IMR-90 (cell line): ENCODE measurements at regions not wholly inside any gene's neighbourhood (a gene's known extent, or its start where the extent isn't known, plus 50 kb on each side); places are given as distances from the start of the nearest gene placed in this dataset.

Experiments
- ATAC-seq: fragments of 200-7000 bp; cut with Tn5 transposase; 2 replicates; pipeline ENCODE4 v1.9.1; 2020; ENCODE audit warnings: low read depth, mild to moderate bottlenecking, moderate library complexity
- BruUV-seq: library from RNA; stranded (reverse); fragments of 400-500 nt; replicated peaks from 2 replicates; lab custom pipeline; 2021; lab: Mats Ljungman, UMichigan
- CTCF ChIA-PET: fragments of 300-600 bp; formaldehyde crosslinking; extraction: SDS; loops from one replicate; lab custom pipeline; 2021; ENCODE audit warnings: antibody characterized with exemption; lab: Yijun Ruan, JAX
- POLR2A ChIA-PET: fragments of 300-600 bp; sonication (Branson Sonifier 250); formaldehyde crosslinking; loops from one replicate; lab custom pipeline; 2022; ENCODE audit warnings: antibody characterized with exemption; ENCODE audit not compliant: unreplicated experiment; lab: Charles Lee
- DNase-seq: peaks from one replicate; pipeline ENCODE4 v3.0.0; 2013
- H2AFZ ChIP-seq: replicated peaks from 2 replicates; pipeline ENCODE3; 2013; ENCODE audit warnings: low read length, mild to moderate bottlenecking; ENCODE audit not compliant: poor library complexity
- H2AK5ac ChIP-seq: 2 replicates; pipeline ENCODE4 v1.6.1; 2013; ENCODE audit warnings: low read depth, low read length, inconsistent platforms
- H2AK9ac ChIP-seq: replicated peaks from 2 replicates; pipeline ENCODE3; 2013; ENCODE audit warnings: mild to moderate bottlenecking, low read depth, low read length, moderate library complexity; ENCODE audit not compliant: poor library complexity
- H2BK120ac ChIP-seq: 2 replicates; pipeline ENCODE4 v1.6.1; 2013; ENCODE audit warnings: low read depth, low read length, inconsistent platforms
- H2BK15ac ChIP-seq: 3 replicates; pipeline ENCODE4 v1.6.1; 2013; ENCODE audit warnings: low read depth, low read length, inconsistent platforms
- H2BK20ac ChIP-seq: 2 replicates; pipeline ENCODE4 v1.6.1; 2013; ENCODE audit warnings: low read depth, mild to moderate bottlenecking, inconsistent platforms, low read length, moderate library complexity
- H2BK5ac ChIP-seq: 2 replicates; pipeline ENCODE4 v1.6.1; 2013; ENCODE audit warnings: mild to moderate bottlenecking, low read depth, low read length, inconsistent platforms; ENCODE audit not compliant: poor library complexity, severe bottlenecking
- H3K14ac ChIP-seq: replicated peaks from 2 replicates; pipeline ENCODE4 v1.6.1; 2013; ENCODE audit warnings: low read depth, low read length, inconsistent platforms
- H3K18ac ChIP-seq: 2 replicates; pipeline ENCODE4 v1.6.1; 2013; ENCODE audit warnings: low read depth, low read length, control low read depth
- H3K23ac ChIP-seq: 2 replicates; pipeline ENCODE4 v1.6.1; 2013; ENCODE audit warnings: low read depth, low read length, inconsistent platforms
- H3K27ac ChIP-seq: 2 replicates; pipeline ENCODE4 v1.5.1; 2013; ENCODE audit warnings: mild to moderate bottlenecking, control low read depth, low read length; ENCODE audit not compliant: insufficient read depth
- H3K27me3 ChIP-seq: 2 replicates; pipeline ENCODE4 v1.6.1; 2013; ENCODE audit warnings: low read length; ENCODE audit not compliant: control insufficient read depth, insufficient read depth
- H3K36me3 ChIP-seq: 2 replicates; pipeline ENCODE4 v1.6.1; 2013; ENCODE audit warnings: low read length, mixed read lengths; ENCODE audit not compliant: control insufficient read depth, insufficient read depth
- H3K4ac ChIP-seq: 2 replicates; pipeline ENCODE4 v1.6.1; 2013; ENCODE audit warnings: low read depth, low read length, inconsistent platforms
- H3K4me1 ChIP-seq: 2 replicates; pipeline ENCODE4 v1.6.1; 2013; ENCODE audit warnings: low read length, mixed read lengths; ENCODE audit not compliant: control insufficient read depth, insufficient read depth
- H3K4me2 ChIP-seq: 2 replicates; pipeline ENCODE4 v1.6.1; 2013; ENCODE audit warnings: low read depth, mild to moderate bottlenecking, control low read depth, low read length, moderate library complexity
- H3K4me3 ChIP-seq: 2 replicates; pipeline ENCODE4 v1.5.1; 2013; ENCODE audit warnings: low read depth, mild to moderate bottlenecking, control low read depth, low read length, moderate library complexity; ENCODE audit not compliant: insufficient read depth
- H3K56ac ChIP-seq: 2 replicates; pipeline ENCODE4 v1.6.1; 2013; ENCODE audit warnings: low read length, inconsistent platforms; ENCODE audit not compliant: insufficient read depth; ENCODE audit errors: extremely low read depth
- H3K79me1 ChIP-seq, 2 experiments: 2 replicates each; pipeline ENCODE4 v1.6.1; 2013; ENCODE audit warnings: low read length in 2 of 2, inconsistent platforms in 1 of 2, low read depth in 1 of 2
- H3K9ac ChIP-seq: 2 replicates; pipeline ENCODE4 v1.6.1; 2013; ENCODE audit warnings: low read depth, low read length, control low read depth
- H3K9me1 ChIP-seq: 2 replicates; pipeline ENCODE4 v1.6.1; 2013; ENCODE audit warnings: low read length, inconsistent platforms; ENCODE audit not compliant: insufficient read depth
- H3K9me3 ChIP-seq: 2 replicates; pipeline ENCODE4 v1.6.1; 2013; ENCODE audit warnings: low read length; ENCODE audit not compliant: control insufficient read depth, insufficient read depth
- H4K20me1 ChIP-seq: 2 replicates; pipeline ENCODE4 v1.6.1; 2013; ENCODE audit warnings: low read length, inconsistent platforms; ENCODE audit not compliant: insufficient read depth
- H4K5ac ChIP-seq: 2 replicates; pipeline ENCODE4 v1.6.1; 2013; ENCODE audit warnings: mild to moderate bottlenecking, low read depth, low read length, control low read depth
- H4K8ac ChIP-seq, 2 experiments: 2 replicates each; pipeline ENCODE4 v1.6.1; 2013; ENCODE audit warnings: low read depth in 2 of 2, low read length in 2 of 2, control low read depth in 1 of 2, inconsistent platforms in 1 of 2
- H4K91ac ChIP-seq: 2 replicates; pipeline ENCODE4 v1.6.1; 2013; ENCODE audit warnings: low read depth, low read length, inconsistent platforms; ENCODE audit not compliant: insufficient read depth
- FOS ChIP-seq: fragments of 150-350 bp; IDR thresholded peaks from 2 replicates; pipeline ENCODE4 v1.6.1; 2016; ENCODE audit warnings: low read depth, low read length
- MAFK ChIP-seq: IDR thresholded peaks from 2 replicates; pipeline ENCODE4 v1.6.1; 2012; ENCODE audit warnings: low read depth, low read length, improper control_type of control experiment
- MAZ ChIP-seq: IDR thresholded peaks from 2 replicates; pipeline ENCODE4 v1.6.1; 2012; ENCODE audit warnings: low read depth, mild to moderate bottlenecking, low read length, improper control_type of control experiment, moderate library complexity, borderline replicate concordance
- NFE2L2 ChIP-seq: fragments of 150-350 bp; IDR thresholded peaks from 2 replicates; pipeline ENCODE4 v1.6.1; 2016; ENCODE audit warnings: low read depth, mild to moderate bottlenecking, low read length
- RAD21 ChIP-seq: IDR thresholded peaks from 2 replicates; pipeline ENCODE4 v1.6.1; 2012; ENCODE audit warnings: low read length, improper control_type of control experiment
- RFX5 ChIP-seq: IDR thresholded peaks from 2 replicates; pipeline ENCODE4 v1.8.0; 2012; ENCODE audit warnings: low read depth, mild to moderate bottlenecking, low read length, moderate library complexity
- SMC3 ChIP-seq: fragments of 150-350 bp; IDR thresholded peaks from 2 replicates; pipeline ENCODE4 v1.6.1; 2016; ENCODE audit warnings: low read depth, mild to moderate bottlenecking, antibody characterized with exemption, low read length, moderate library complexity
- WGBS, 2 experiments: methylation state at CpG; one replicate each; pipeline versions ENCODE4 v1.1.5 to v1.1.7; 2013; ENCODE audit warnings: missing lambda C conversion rate in 2 of 2; ENCODE audit not compliant: insufficient read length in 1 of 2; ENCODE audit errors: extremely low coverage in 2 of 2; 5-methylcytosine and 5-hydroxymethylcytosine counted together
- dilution Hi-C: fragments of 300-500 bp; cut with HindIII; formaldehyde crosslinking; loops from one replicate; pipeline ENCODE4 v1.14.3; 2018; ENCODE audit warnings: low sequenced_read_pairs; ENCODE audit not compliant: unreplicated experiment
- in situ Hi-C: fragments of 300-500 bp; cut with MboI; formaldehyde crosslinking; loops from 3 replicates; pipeline ENCODE4 v1.14.3; 2019; ENCODE audit warnings: low sequenced_read_pairs, inconsistent platforms, mixed read lengths
- intact Hi-C: fragments of 100-400 bp; cut with micrococcal nuclease; formaldehyde crosslinking; loops from 2 replicates; pipeline ENCODE4 v1.10.0; 2022

DNA sequence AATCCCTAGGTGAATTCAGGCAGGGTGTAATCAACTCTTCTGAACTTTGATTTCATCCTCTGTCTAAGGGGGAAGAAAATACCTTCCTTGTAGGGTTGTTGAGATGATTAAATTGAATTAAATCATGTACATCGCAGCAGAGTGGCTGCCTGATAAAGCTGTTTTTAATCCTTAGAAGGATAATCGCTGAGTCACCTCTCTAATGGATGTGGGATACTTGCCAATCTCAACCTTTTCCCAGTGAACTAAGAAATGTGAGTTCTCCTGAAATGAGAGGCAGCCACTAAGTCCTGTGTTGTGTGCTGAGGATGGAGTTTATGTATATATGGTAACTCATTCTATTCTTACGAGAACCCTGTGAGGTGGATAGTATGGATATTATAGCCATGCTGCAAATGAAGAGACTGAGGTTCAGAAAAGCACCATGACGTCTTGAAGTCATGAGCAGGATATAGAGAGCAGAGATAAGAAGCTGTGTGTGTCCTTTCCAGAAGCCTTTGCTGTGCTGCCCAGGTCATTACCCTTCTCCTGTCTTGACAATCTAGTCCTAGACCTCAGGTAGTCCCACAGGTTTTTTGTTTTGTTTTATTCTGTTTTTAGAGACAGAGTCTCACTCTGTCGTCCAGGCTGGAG, 93.3 kb downstream of the HNRNPLL start:
- H3K4me2 ChIP-seq, result peak overlapping the region; percentile 36; the same call in 1 of the 2 replicates
- DNase-seq (peak; percentile 82), ATAC-seq (peak; percentile 41)
- dilution Hi-C loops, result no loop called here
- H3K4me1 ChIP-seq, result peaks cover 13% of the 10 kb centered on the region
- H3K9me1 ChIP-seq, result peaks cover 9% of the 10 kb centered on the region; the same call in 1 of the 2 replicates
- H3K27me3 ChIP-seq, result peaks cover 2% of the 10 kb centered on the region; the same call in 1 of the 2 replicates
- H4K5ac ChIP-seq, result peak overlapping the region; percentile 41; the same call in 1 of the 2 replicates
- H2BK120ac ChIP-seq, result peak overlapping the region; percentile 65
- H2AK9ac ChIP-seq, result no peak overlapping the region
- no peak overlapping the region for H2BK5ac ChIP-seq
- H4K20me1 ChIP-seq, result no peaks in the 10 kb centered on the region
- H2BK20ac ChIP-seq, result peak overlapping the region; percentile 80
- peak overlapping the region in 1 of 2 experiments; percentile 16; a peak in 1 of 4 replicates for H4K8ac ChIP-seq
- no peak overlapping the region for H3K9ac ChIP-seq
- BruUV-seq, result no TSS peak
- peak overlapping the region; percentile 17; the same call in 1 of the 2 replicates for H3K27ac ChIP-seq
- H3K23ac ChIP-seq, result 0 out of 2 replicates have a peak overlapping the region, but pooled peaks have one; percentile 51
- no peak overlapping the region for H3K4me3 ChIP-seq
- TF ChIP-seq MAFK, result peak; percentile 79
- TF ChIP-seq FOS, result peak; percentile 11; the same call in 1 of the 2 replicates
- TF ChIP-seq MAZ, result no peak
- TF ChIP-seq RFX5, result no peak
- TF ChIP-seq SMC3, result no peak
- peak; percentile 95 for TF ChIP-seq NFE2L2
- no peak for TF ChIP-seq RAD21
- H2AFZ ChIP-seq, result no peak overlapping the region
- H3K14ac ChIP-seq, result 0 out of 2 replicates have a peak overlapping the region, but pooled peaks have one; percentile 16
- H3K9me3 ChIP-seq, result no peaks in the 10 kb centered on the region
- in situ Hi-C loops, result loop anchor here (25.0 kb wide), 1 partner anchor 197 kb away; no protein-coding TSS in a partner anchor
- H3K79me1 ChIP-seq, result no peaks in the 10 kb centered on the region
- H3K56ac ChIP-seq, result no peak overlapping the region
- peak overlapping the region; percentile 30; the same call in 1 of the 3 replicates for H2BK15ac ChIP-seq
- H3K4ac ChIP-seq, result peak overlapping the region; percentile 54; the same call in 1 of the 2 replicates
- H4K91ac ChIP-seq, result peak overlapping the region; percentile 44
- CTCF ChIA-PET, result interaction anchor here (0.6 to 1.0 kb wide), 2 partner anchors 10 to 388 kb away, joined by 3 to 5 read pairs; no protein-coding TSS in a partner anchor
- POLR2A ChIA-PET, result no interaction called here
- H3K18ac ChIP-seq, result peak overlapping the region; percentile 80
- WGBS, 2 experiments, result no CpG with 5 or more reads among the region's 5 CpGs
- no peak overlapping the region for H2AK5ac ChIP-seq
- H3K36me3 ChIP-seq, result no peaks in the 10 kb centered on the region
- intact Hi-C loops, result loop anchor here (2.0 to 10.0 kb wide), 3 partner anchors 132 to 525 kb away; partner anchors contain the start of gene ATL2
